NOMO-1 (cell line): ENCODE measurements at regions not wholly inside any gene's neighbourhood (a gene's known extent, or its start where the extent isn't known, plus 50 kb on each side); places are given as distances from the start of the nearest gene placed in this dataset.
"Not testable (repeated sequence)": the region's sequence is repeated elsewhere in the genome, so short reads cannot be mapped to it uniquely, and the experiment has no call there.

ENCODE experiments used
- DNase-seq, 2 experiments: peaks; one replicate each; lab custom pipeline; 2025; ENCODE audit not compliant: unreplicated experiment in 2 of 2; lab: John Stamatoyannopoulos, UW

- DNase-seq = no peak
These were observed 386.5 kb upstream of the AUTS2 start for GRCh38 chr7:69211739-69212138.

- no peak for DNase-seq
These were observed 384.4 kb upstream of the AUTS2 start for GRCh38 chr7:69213878-69214277.

GRCh38 chr7:69215516-69215915 is 382.8 kb upstream of the AUTS2 start:
- not testable (repeated sequence) for DNase-seq

- DNase-seq = no peak
These were observed 380.5 kb upstream of the AUTS2 start for GRCh38 chr7:69217516-69218350.

GRCh38 chr7:69218576-69218975 is 379.7 kb upstream of the AUTS2 start:
- DNase-seq = no peak

GRCh38 chr7:69219381-69219780 is 378.9 kb upstream of the AUTS2 start:
- DNase-seq = no peak

DNA sequence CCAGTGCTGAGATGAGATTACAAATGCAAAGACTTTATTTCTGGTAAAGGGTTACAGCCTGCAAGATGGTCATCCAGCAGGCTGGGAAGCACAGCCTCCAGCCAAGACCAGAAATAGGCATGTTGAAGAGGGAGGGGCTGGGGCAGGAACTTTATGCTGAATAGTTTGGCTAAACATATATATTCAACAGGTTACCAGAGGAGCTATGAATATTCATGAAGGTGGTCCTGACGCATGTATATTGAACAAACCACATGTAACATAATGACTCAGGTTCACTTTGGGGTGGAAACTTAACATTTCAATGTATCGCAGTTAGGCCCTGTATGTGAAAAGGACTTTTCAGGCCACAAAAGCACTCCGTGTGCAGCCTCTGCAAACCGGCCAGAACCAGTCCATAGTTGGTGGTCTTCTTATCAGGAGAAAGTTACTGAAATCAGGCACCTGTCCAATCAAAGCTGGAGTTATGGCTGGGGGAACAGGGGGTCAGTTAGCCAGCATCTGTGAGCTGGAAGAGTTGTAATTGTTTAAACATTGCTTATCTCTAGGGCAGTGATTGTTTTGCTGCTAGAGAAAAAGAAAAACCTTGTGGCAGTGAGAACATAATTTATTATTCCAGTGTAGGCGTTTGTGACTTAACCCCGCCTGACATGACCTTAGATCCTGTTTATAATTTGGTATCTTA is 372.9 kb upstream of the AUTS2 start:
- no peak for DNase-seq

- no peak for DNase-seq
These were observed 370.0 kb upstream of the AUTS2 start for GRCh38 chr7:69228212-69228811.

GRCh38 chr7:69232445-69233376 is 365.6 kb upstream of the AUTS2 start:
- DNase-seq = no peak

- DNase-seq = no peak
These were observed 360.7 kb upstream of the AUTS2 start for GRCh38 chr7:69237541-69237940.

GRCh38 chr7:69243016-69243415 is 355.3 kb upstream of the AUTS2 start:
- no peak for DNase-seq

- no peak for DNase-seq
These were observed 353.6 kb upstream of the AUTS2 start for GRCh38 chr7:69244701-69245100.

DNA sequence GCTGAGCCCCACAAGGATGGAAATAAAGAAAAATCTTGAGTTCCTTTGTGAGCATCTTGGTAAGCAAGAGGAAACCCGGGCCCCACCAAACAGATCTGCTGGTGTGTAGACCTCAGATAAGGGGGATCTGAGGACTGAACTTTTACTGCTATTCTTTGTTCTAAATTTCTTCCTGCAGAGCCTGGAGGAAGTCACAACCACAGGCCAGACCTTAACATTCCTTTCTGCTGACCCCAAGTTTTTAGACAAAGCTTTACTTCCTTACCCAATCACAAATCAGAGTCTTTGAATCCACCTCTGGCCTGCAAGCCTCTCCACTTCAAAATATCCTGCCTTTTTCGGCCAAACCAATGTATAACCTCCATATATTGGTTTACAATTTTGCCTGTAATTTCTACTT is 352.6 kb upstream of the AUTS2 start:
- DNase-seq = no peak

DNA sequence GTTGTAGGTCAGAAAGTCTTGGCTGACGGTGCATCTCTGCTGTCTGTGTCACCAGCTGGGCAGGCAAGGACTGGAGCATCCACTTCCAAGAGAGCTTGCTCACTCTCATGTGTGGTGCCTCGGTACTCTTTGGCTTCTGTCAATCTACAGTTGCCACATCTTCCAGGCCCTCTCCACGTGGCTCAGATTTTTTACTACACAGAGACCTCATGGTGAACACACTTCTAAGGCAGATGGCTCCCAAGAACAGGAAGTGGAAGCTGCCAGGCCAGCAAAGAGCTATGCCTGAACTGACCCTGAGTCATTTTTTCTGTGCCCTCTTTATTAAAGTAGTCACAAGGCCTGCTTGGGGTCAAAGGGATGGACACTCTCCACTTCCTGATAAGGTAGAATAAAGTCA is 351.5 kb upstream of the AUTS2 start:
- DNase-seq = peak in 1 of 2 experiments; percentile 35

DNA sequence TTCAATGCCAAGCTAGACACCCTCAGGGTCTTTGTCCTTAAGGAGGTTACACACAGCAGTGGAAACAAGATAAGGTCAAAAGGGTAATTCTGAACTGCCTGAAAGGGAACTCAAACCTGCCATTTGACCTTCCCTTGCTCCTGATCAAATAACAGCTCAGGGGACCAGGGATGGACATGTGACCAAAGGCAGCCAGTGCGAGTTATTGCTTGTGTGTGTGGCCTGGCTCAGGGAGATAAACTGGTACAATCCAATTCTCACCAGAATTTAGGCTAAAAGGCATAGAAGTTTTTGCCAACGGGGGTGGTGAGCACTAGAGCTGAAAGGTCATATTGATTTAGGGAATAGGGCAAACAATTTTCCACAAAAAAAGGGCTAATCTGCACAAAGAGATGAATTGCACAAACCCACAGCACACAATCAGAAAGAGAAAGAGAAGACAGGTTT is 349.9 kb upstream of the AUTS2 start:
- not testable (repeated sequence) for DNase-seq

GRCh38 chr7:69250958-69251357 is 347.3 kb upstream of the AUTS2 start:
- DNase-seq = no peak

GRCh38 chr7:69254643-69255042 is 343.6 kb upstream of the AUTS2 start:
- DNase-seq = no peak

GRCh38 chr7:69256634-69257081 is 341.6 kb upstream of the AUTS2 start:
- DNase-seq = peak; percentile 92 to 93

GRCh38 chr7:69257592-69257991 is 340.7 kb upstream of the AUTS2 start:
- no peak for DNase-seq

DNA sequence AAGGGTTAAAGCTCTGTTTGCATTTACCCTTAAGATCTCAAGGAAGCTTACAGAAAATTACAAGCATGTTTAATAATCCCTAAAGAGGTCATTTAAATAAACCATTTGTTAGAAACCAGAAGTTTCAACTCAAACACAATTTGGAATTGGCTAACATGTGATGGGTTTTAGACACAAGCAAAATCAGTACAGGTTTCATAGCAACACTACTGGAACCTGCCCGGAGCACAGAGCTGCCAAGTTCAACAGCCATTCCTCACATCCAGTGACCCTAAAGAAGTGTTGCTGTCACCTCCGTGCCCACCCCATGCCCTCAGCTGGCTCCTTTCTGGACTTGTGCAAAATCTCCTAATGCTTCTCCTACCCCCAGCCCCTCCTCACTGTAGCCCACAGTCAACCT is 338.8 kb upstream of the AUTS2 start:
- no peak for DNase-seq

DNA sequence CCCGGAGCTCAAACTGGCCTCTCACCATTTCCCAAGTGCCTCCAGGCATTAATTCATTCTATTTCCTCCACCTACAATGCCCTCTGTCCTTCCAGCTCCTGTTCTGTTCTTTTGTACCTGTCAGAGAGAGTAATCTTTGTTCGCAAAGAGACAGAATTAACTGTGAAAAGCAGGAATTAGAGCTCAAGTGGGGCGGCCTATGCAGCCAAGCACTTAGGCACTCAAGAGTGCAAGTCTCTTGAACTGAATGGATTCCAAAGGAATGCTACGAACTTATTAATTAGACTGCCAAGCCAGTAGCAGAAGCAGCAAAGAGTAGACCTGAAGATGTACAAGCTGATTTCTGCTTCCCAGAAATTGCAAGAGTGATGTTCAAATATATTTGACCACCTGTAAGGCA is 338.3 kb upstream of the AUTS2 start:
- no peak for DNase-seq
